GM12801 (cell line): ENCODE measurements at regions not wholly inside any gene's neighbourhood (a gene's known extent, or its start where the extent isn't known, plus 50 kb on each side); places are given as distances from the start of the nearest gene placed in this dataset.

Experiments used
- TF ChIP-seq, protein P1 (sequence below): IDR thresholded peaks from one replicate; pipeline ENCODE4 v1.5.1; 2011; ENCODE audit warnings: control low read depth; ENCODE audit not compliant: insufficient read length; ENCODE audit errors: extremely low read depth

- TF ChIP-seq, protein P1, sequence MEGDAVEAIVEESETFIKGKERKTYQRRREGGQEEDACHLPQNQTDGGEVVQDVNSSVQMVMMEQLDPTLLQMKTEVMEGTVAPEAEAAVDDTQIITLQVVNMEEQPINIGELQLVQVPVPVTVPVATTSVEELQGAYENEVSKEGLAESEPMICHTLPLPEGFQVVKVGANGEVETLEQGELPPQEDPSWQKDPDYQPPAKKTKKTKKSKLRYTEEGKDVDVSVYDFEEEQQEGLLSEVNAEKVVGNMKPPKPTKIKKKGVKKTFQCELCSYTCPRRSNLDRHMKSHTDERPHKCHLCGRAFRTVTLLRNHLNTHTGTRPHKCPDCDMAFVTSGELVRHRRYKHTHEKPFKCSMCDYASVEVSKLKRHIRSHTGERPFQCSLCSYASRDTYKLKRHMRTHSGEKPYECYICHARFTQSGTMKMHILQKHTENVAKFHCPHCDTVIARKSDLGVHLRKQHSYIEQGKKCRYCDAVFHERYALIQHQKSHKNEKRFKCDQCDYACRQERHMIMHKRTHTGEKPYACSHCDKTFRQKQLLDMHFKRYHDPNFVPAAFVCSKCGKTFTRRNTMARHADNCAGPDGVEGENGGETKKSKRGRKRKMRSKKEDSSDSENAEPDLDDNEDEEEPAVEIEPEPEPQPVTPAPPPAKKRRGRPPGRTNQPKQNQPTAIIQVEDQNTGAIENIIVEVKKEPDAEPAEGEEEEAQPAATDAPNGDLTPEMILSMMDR = no peak
Measured at GRCh38 chr15:69748131-69748530, 295.5 kb downstream of the RPLP1 start.

- TF ChIP-seq, protein P1 = no peak
Measured at GRCh38 chr15:69748576-69749185, 296.1 kb downstream of the RPLP1 start.

DNA sequence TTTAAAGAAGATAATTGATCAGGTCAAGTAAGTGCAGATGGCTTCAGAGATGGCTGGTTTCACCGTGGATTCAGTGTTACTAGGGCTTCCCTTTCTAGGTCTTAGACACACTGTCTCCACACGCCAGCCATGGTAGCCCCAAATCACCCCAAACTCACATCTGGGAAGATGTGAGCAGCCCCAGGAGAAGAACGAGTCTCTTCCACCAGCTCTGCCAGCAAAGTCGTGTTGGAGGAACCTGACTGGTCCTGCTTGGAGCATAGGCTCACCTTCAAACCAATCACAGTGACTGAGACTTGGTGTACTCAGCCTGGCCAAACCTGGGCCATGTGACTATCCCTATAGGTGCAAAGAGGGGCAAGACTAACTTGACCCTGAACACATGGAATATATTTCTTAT lies 296.7 kb downstream of the RPLP1 start:
- TF ChIP-seq, protein P1 = no peak

- TF ChIP-seq, protein P1 = no peak
Measured at GRCh38 chr15:69749797-69750196, 297.2 kb downstream of the RPLP1 start.

DNA sequence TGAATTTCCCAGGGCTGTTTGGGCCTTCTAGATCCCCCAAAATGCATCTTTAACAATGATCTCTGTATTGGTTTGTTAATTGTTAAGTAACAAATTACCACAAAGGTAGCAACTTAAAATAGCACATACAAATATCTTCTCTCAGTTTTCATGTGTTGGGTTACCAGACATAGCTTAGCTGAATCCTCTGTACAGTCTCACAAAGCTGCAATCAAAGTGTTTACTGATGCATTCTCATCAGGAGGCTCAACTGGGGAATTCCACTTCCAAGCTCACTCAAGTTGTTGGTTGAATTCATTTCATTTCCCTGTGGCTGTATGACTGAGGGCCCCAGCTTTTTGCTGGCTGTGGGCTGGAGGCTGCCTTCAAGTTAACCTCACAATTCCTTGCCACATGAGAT lies 297.6 kb downstream of the RPLP1 start:
- TF ChIP-seq, protein P1 = no peak

GRCh38 chr15:69751147-69751546 lies 298.5 kb downstream of the RPLP1 start:
- TF ChIP-seq, protein P1 = no peak

GRCh38 chr15:69751566-69751965 lies 298.9 kb downstream of the RPLP1 start:
- TF ChIP-seq, protein P1 = no peak

DNA sequence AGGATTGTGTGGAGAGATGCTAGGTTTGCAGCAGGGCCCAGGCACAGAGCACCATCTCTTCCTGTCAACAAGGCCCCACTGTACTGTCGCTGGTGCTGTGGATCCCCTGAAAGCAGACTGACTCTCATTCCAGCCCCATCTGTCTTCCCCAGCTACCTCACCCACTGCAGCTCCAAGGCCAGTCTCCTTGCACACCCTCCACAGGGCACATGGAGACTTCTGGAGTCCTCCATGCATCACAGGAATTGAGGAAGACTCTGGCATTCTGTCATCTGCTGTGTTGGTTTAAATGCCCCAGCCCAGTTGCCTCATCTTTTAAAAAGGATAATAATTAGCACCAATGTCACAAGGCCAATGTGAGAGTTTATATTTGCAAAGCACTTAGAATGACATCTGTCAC lies 301.2 kb downstream of the RPLP1 start:
- TF ChIP-seq, protein P1 = no peak
